Dermis microvascular lymphatic vessel endothelial cell (primary cell): ENCODE measurements at regions not wholly inside any gene's neighbourhood (a gene's known extent, or its start where the extent isn't known, plus 50 kb on each side); places are given as distances from the start of the nearest gene placed in this dataset.

ENCODE experiments used
- DNase-seq, 2 donors: peaks; one replicate each; pipeline versions ENCODE4 v3.0.0 to v3.0.0-alpha.2; 2010; ENCODE audit warnings: low read depth in 2 of 2

DNA sequence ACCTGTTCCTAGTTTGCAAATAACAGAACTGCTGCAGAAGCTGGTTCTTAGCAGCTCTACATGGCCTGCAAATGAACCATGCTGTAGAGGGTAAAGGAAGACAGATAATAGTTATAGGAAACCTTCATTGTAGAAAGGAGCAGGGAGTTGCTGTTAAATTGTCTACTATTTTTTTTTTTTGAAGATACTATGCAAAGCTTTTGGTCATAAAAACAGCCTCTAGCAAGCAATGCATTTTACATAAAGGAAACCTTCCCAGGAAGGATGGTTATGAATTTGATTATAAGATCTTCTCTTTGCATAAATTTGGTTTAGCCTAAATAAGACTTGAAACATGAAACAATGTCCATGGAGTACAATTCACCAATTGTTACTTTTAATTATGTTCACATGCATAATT is 793.4 kb downstream of the SLC4A3 start:
- DNase-seq: no peak

DNA sequence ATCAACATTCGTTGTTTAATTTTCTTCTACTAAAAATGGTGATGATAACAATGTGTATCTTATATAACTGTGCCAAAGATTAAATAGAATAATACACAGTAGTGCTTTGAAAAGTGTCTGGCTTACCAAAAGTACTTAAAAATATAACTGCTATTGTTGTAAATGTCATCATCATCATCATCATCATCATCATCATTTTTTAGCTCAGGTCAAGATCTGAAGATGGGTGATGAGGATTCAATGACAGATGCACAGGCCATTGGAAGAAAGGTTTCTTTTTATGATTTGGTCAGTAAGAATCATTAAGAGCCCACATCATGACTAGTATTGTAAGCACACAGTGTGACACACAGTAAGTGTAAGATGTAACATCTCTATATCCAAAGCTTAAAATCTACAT is 795.2 kb downstream of the SLC4A3 start:
- DNase-seq: no peak

DNA sequence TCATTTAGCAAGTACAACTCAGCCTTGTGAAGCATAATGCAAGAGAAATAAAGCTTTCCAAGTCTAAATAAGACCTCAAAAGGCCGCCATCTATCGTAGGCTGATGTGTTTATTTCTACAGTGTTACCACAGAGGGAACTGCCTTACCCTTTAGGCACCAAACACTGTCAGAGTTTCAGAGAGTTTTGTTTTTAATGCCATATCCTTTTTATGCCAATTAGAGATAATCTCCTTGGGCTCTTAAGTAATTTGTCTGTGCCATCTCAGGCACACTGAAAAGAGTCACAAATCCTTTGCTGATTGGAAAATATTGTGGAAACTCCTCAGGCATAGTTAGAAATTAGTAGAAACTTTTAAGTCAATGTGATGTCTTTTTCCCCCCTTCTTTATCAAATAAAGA is 797.1 kb downstream of the SLC4A3 start:
- no peak for DNase-seq

DNA sequence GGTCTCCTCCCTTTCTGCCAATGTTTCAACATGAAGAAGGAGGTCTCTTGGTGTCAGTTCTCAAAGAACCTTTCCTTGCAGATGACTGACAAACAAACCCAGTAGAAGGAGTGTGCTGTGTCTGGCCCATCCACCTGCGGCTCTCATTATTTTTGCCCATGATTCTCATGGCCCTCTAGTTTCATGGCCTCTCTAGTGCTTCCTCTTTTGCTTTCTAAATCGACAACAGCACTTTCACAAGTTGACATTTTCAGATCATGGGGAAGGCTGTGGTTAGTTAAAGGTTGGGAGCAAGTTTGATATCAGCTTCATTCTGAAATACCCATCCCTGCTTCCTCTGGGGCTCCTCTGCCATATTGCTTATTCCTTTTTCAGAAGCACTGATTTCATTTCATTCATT is 805.2 kb downstream of the SLC4A3 start:
- no peak for DNase-seq

DNA sequence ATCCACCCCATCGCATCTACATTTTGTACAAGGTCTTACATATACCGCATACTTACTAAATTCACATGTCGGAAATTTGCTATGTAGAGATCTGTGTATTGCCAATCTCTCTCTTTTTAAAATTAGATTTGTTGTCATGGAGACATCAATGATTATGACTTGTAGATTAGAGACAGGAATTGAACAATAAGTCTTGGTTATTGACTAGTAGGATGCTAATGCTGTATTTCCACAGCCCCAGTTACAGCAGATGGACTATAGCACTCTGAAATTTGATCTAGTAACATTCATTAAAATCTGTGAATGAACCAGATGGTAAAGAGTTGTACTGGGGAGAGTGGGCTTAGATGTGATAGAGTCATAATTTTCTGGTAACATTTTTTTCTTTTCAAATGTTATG is 805.7 kb downstream of the SLC4A3 start:
- DNase-seq: no peak

DNA sequence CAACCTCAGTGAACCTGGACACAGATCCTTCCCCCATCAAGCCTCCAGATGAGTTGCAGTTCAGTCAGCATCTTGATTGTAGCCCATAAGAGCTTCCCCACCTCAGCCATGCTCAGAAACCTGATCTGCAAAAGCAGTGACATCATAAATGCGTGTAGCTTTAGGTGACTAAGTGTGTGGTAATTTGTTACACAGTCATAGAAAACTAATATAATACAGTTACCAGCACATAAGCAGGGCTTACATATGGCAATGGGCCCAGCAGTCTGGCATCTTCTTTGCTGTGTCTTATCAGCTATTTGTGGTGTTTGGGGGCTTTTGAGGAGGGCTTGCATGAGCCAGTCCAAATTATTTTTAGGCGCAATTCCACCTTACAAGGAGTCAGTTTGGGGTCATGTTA is 807.0 kb downstream of the SLC4A3 start:
- no peak for DNase-seq

DNA sequence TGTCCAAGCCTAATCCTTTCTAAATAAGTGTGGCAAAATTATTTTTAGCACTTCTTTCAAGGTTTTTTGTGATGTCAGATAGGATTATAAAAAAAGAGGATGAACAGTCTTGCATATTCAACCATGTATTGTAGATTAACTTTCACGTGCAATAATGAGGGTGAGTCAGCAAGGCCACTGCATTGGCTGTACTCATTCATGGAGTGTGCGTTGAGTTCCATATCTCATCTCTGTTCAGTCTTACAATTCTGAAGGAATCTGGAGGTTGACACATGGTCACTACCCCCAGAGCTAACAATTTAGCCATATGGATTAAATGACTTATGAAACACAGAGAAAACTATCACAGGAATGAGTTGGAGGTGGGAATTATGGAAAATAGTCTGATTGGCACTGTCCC is 810.5 kb downstream of the SLC4A3 start:
- DNase-seq: no peak

GRCh38 chr2:220440731-220441130 is 813.3 kb downstream of the SLC4A3 start:
- no peak for DNase-seq

GRCh38 chr2:220441404-220441803 is 814.0 kb downstream of the SLC4A3 start:
- no peak for DNase-seq

DNA sequence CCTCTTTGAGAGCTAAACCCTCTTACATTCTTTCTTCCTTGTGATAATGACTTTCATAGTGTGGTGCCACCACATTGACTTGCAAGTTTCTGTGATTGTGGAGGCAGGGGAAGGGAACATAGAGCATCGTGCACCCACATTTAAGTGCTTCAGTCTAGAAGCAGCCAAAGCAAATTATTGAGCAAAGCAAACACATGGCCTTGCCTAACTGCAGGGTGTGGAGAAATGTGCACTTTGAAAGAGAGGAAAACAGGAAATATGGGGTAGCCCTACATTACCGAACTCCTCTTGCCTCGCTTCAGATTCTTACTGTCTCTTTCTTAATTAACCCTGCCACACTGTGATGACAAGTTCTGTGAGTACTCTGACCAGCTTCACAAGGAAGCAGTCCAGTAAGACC is 814.6 kb downstream of the SLC4A3 start:
- no peak for DNase-seq

DNA sequence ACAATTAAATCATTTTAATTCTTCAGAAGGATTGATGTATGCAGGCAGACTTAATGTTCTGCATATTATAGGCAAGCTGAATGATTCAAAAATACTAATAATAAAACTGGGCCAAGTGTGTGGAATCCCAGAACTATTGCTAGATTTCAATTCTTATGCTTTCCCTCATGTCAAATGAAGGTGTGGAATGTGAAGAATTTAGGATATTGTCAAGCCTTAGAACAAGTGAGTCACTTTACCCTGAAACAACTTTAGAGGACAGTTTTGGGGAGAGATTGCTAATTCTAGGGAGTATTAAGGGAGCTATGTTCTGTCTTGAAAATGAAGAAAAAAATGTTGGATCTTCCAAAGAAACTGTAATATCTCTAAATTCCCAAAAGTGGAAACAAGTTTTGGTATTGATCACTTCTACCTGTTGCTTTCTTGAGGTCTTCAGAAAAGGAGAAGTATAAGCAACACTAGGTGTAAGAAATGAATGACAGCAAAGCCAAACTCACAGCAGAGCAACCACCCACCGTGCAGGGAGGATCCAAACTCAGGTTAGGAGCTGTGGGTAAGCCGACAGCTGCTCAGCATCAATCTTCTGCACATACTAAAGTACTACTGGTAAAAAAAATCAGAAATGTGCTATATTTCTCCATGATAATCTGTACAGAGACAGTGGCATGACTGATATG is 818.1 kb downstream of the SLC4A3 start:
- no peak for DNase-seq

- DNase-seq: no peak
These were observed 818.8 kb downstream of the SLC4A3 start for GRCh38 chr2:220446106-220446712.

- DNase-seq: no peak
These were observed 823.4 kb downstream of the SLC4A3 start for GRCh38 chr2:220450846-220451245.

DNA sequence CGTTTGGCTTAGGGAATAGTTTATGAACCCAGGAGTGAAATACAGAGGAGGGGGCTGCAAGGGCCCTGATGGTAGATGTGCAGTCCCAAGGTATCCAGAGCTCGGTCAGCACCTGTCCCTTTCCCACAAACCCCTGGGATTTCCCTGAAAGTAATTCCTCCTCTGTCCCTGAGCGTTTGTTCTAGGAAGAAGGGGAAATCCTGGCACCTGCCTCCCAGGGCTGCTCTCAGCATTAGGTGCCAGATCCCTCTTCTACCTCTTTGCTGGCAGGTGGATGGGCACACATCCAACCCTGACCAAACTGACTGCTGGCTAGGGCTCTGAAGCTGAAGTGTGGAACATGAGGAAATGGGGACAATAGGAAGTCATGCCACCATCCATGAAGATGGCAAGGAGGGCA is 824.0 kb downstream of the SLC4A3 start:
- DNase-seq: no peak

DNA sequence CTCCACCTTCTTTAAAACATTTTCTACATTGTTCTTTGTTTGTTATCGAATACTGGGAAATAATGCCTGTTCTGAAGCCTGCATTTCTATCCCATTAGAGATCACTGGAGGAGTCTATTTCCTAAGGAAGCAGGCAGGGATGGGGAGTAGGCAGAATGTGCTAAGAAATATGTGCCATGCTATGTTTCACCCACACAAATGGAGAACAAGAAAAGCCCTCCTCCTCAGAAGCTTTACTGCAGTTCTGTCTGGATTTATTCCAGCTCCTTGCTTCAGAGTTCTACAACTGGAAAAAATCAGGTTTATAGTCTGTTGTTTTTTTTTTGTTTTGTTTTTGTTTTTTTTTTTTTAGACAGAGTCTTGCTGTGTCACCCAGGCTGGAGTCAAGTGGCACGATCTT is 825.1 kb downstream of the SLC4A3 start:
- no peak for DNase-seq

GRCh38 chr2:220455351-220455990 is 828.0 kb downstream of the SLC4A3 start:
- DNase-seq: no peak

GRCh38 chr2:220458051-220458450 is 830.6 kb downstream of the SLC4A3 start:
- DNase-seq: no peak

DNA sequence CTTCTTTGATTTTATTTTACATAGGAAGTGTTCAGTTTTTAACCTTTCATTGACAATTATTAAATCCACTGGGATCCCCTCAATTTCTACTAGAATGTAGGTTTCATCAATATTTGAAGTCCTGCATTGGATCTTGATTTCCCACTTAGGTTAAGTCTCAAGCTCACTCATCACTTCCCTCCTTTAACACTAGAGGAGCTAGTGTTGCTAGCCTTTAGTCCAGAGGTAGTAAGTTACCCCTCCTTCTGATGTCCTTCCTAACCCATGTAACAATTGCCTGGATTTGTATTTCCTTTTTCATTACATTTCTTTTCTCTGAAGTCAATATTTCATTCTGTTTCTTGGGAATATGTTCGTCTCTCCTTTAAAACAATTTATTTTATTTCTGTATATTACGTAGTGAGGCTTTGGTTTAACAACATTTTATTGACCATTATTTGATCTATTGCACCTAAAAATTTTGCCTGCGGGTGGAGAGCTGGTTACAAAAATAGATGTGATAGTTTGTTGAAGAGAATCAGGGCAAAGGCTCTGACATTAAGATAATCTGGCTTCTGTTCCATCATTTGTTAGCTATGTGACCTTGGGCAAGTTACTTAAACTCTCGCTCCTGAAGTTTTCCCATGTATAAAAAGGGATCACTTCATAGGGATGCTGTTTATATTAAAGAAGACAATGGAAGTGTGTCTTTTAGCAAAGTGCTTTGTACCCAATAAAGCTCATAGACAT is 833.0 kb downstream of the SLC4A3 start:
- DNase-seq: no peak

GRCh38 chr2:220463876-220464275 is 836.4 kb downstream of the SLC4A3 start:
- DNase-seq: no peak

DNA sequence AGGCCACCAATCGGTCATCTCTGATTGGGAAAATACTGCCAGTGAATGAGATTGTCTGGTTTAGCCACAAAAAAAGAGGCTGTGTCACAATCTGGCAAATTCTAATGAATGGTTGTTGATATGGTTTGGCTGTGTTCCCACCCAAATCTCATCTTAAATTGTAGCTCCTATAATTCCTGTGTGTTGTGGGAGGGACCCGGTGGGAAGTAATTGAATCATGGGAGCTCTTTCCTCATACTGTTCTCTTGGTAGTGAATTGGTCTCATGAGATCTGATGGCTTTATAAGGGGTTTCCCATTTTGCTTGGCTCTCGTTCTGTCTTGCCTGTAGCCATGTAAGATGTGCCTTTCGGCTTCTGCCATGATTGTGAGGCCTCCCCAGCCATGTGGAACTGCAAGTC is 838.3 kb downstream of the SLC4A3 start:
- no peak for DNase-seq

DNA sequence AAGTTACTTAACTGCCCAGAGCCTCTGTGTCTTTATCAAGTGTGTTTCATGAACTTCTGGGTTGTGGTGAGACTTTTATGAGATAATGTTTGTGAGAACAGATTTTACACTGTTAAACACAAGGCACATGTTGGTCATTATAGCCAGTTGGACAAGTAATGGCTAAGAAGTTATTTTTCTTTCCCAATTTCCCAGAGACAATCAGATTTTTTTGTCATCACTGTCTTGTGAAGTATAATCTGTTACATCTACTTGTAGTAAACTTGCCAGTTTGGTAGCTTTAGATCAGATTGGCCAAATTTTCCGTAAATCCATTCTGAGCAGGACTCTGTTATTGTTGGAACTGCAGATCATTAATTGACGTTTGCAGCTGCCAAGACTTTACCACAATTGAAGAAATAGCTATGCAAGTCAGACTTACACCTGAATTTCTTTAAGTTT is 838.8 kb downstream of the SLC4A3 start:
- DNase-seq: no peak

DNA sequence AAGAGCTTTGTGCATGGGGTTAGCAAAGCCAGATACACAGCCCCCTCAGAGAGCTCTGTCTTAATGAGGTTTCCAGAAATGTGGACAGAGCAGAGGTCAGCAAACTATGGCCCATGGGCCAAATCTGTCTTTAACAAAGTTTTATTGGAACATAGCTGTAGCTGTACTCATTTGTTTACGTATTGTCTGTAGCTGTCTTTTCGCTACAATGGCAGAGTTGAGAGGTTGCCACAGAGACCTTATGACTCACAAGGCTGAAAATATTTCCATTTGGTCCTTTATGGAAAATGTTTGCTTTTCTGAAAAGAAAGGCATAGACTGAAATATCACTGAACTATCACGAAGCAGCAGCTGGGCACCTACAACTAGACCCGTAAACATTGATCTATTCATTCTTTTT is 841.8 kb downstream of the SLC4A3 start:
- DNase-seq: no peak

DNA sequence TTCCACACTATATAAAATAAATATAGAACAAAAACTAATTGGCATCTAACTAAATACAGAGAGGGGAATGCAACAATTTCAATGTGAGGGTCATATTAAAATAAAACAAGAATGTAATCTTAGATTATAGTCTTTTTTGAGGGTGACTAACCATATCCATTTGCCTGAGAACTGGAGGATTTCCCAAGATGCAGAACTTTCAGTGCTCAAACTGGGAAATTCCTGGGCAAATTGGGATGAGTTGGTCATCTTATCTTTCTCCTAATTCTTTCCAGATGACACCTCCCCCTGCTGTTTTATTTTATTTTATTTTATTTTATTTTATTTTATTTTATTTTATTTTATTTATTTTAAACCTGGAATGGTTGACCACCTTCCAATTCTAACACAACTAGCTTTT is 846.2 kb downstream of the SLC4A3 start:
- no peak for DNase-seq
